Smooth muscle cell (in vitro differentiated cells): ENCODE measurements at regions not wholly inside any gene's neighbourhood (a gene's known extent, or its start where the extent isn't known, plus 50 kb on each side); places are given as distances from the start of the nearest gene placed in this dataset.

Experiments
- DNase-seq: peaks from one replicate; lab custom pipeline; 2025; ENCODE audit not compliant: unreplicated experiment; lab: John Stamatoyannopoulos, UW
- H2AFZ ChIP-seq: fragments of 200-600 bp; sonication (generic); 2 replicates; pipeline ENCODE4 v1.6.0; 2016; ENCODE audit warnings: antibody characterized with exemption, low read depth, mild to moderate bottlenecking
- H3F3A ChIP-seq: fragments of 200-600 bp; sonication (generic); 2 replicates; pipeline ENCODE4 v1.6.0; 2017; ENCODE audit warnings: antibody characterized with exemption, low read depth
- H3K27ac ChIP-seq: fragments of 200-600 bp; sonication (generic); 2 replicates; pipeline ENCODE4 v1.5.1; 2016; ENCODE audit warnings: low read depth, mild to moderate bottlenecking
- H3K27me3 ChIP-seq: fragments of 200-600 bp; sonication (generic); 2 replicates; pipeline ENCODE4 v1.6.1; 2016; ENCODE audit warnings: low read depth, mild to moderate bottlenecking
- H3K36me3 ChIP-seq: fragments of 200-600 bp; sonication (generic); 2 replicates; pipeline ENCODE4 v1.5.1; 2016; ENCODE audit warnings: low read depth
- H3K4me1 ChIP-seq: fragments of 200-600 bp; sonication (generic); 2 replicates; pipeline ENCODE4 v1.5.1; 2016; ENCODE audit warnings: low read depth
- H3K4me2 ChIP-seq: fragments of 200-600 bp; sonication (generic); 2 replicates; pipeline ENCODE4 v1.6.0; 2016; ENCODE audit warnings: mild to moderate bottlenecking
- H3K4me3 ChIP-seq: fragments of 200-600 bp; sonication (generic); 2 replicates; pipeline ENCODE4 v1.5.1; 2016; ENCODE audit warnings: mild to moderate bottlenecking
- H3K79me2 ChIP-seq: fragments of 200-600 bp; sonication (generic); 2 replicates; pipeline ENCODE4 v1.6.0; 2016; ENCODE audit warnings: low read depth, mild to moderate bottlenecking
- H3K9ac ChIP-seq: fragments of 200-600 bp; sonication (generic); 2 replicates; pipeline ENCODE4 v1.6.0; 2016; ENCODE audit warnings: low read depth
- H3K9me3 ChIP-seq: fragments of 200-600 bp; sonication (generic); replicated peaks from 2 replicates; pipeline ENCODE4 v1.5.1; 2016; ENCODE audit warnings: low read depth
- H4K20me1 ChIP-seq: fragments of 200-600 bp; sonication (generic); 2 replicates; pipeline ENCODE4 v1.6.0; 2016; ENCODE audit warnings: low read depth
- CTCF ChIP-seq: fragments of 200-600 bp; sonication (generic); IDR thresholded peaks from 2 replicates; pipeline ENCODE4 v1.5.1; 2017; ENCODE audit warnings: borderline replicate concordance, mild to moderate bottlenecking, antibody characterized with exemption; ENCODE audit not compliant: insufficient read depth, poor library complexity, severe bottlenecking
- WGBS: methylation state at CpG from one replicate; pipeline ENCODE4 v1.1.7; 2016; ENCODE audit warnings: low lambda C conversion rate; 5-methylcytosine and 5-hydroxymethylcytosine counted together

DNA sequence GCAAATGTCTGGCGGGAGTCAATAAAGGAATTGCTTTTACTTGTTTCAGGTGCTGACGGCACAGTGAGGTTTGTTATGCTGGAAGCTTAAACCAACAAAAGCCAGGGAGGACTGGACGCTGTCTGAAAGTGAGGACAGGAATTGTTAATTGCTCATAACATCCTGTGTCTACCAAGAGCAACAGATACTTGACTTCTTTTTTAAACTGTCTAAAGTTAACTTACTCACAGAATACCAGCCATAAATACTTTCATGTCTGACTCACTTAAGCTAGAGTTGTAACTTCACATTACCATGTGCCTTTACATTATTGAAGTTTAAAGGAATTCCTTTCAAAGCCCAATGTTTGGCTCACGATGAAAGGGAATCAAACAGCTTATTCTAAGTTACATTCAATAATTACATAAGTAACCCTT, 252.7 kb upstream of the SHH start:
- Histone ChIP-seq H3K9me3 (no peaks in the 10 kb centered on the region), H3F3A (no peaks in the 10 kb centered on the region), H2AFZ (no peak overlapping the region), H3K27ac (peak overlapping the region; percentile 84), H3K79me2 (no peaks in the 10 kb centered on the region), H3K9ac (no peak overlapping the region), H3K4me3 (no peak overlapping the region), H3K27me3 (peaks cover 4% of the 10 kb centered on the region), H3K4me2 (peak overlapping the region; percentile 79), H3K4me1 (no peaks in the 10 kb centered on the region), H3K36me3 (no peaks in the 10 kb centered on the region), H4K20me1 (no peaks in the 10 kb centered on the region)
- TF ChIP-seq CTCF, result no peak
- DNase-seq, result no peak
- WGBS, result 11% methylated on average over 4 of the region's 4 CpGs

DNA sequence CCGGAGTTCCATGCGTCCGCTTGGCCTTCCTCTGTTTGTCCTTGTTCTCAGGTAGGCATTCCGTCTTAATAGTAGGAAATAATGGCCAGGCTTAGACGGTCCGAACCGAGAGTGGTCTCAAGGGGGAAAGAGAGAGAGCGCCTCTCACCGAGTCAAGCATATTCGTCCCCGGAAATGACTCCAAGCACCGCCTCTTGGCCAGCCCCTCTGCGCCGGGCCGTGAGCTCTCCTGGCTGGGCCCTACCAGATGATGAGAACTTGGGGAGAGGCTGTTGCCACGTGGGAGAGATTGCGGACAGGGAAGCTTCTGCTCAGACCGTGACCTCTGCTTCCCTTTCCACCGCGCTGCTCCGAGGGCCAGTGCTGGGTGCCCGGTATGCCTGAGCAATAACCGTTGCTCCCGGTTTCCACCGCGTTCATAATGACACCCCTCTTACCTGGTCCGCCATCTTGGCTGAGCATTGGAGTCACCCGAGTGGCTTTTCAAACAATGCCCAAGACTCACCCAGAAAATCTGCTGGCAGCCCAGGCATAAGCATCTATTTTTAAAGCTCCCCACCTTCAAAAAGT, 251.1 kb upstream of the SHH start:
- Histone ChIP-seq H3K4me2 (no peak overlapping the region), H2AFZ (no peak overlapping the region), H3K9me3 (no peaks in the 10 kb centered on the region), H3K36me3 (no peaks in the 10 kb centered on the region), H3F3A (no peaks in the 10 kb centered on the region), H3K27me3 (no peaks in the 10 kb centered on the region), H4K20me1 (no peaks in the 10 kb centered on the region), H3K9ac (no peak overlapping the region), H3K27ac (no peak overlapping the region), H3K79me2 (no peaks in the 10 kb centered on the region), H3K4me1 (no peaks in the 10 kb centered on the region), H3K4me3 (no peak overlapping the region)
- no peak for TF ChIP-seq CTCF
- WGBS, result 96% methylated on average over 28 of the region's 28 CpGs
- no peak for DNase-seq

GRCh38 chr7:156062286-156062685, 250.0 kb upstream of the SHH start:
- Histone ChIP-seq H3K9ac (no peak overlapping the region), H4K20me1 (no peaks in the 10 kb centered on the region), H3K27ac (no peak overlapping the region), H3K27me3 (no peaks in the 10 kb centered on the region), H2AFZ (no peak overlapping the region), H3K4me1 (no peaks in the 10 kb centered on the region), H3K9me3 (no peaks in the 10 kb centered on the region), H3K79me2 (no peaks in the 10 kb centered on the region), H3K4me3 (no peak overlapping the region), H3K36me3 (no peaks in the 10 kb centered on the region), H3K4me2 (no peak overlapping the region), H3F3A (no peaks in the 10 kb centered on the region)
- WGBS, result 93% methylated on average over 9 of the region's 9 CpGs
- no peak for DNase-seq
- TF ChIP-seq CTCF, result no peak

DNA sequence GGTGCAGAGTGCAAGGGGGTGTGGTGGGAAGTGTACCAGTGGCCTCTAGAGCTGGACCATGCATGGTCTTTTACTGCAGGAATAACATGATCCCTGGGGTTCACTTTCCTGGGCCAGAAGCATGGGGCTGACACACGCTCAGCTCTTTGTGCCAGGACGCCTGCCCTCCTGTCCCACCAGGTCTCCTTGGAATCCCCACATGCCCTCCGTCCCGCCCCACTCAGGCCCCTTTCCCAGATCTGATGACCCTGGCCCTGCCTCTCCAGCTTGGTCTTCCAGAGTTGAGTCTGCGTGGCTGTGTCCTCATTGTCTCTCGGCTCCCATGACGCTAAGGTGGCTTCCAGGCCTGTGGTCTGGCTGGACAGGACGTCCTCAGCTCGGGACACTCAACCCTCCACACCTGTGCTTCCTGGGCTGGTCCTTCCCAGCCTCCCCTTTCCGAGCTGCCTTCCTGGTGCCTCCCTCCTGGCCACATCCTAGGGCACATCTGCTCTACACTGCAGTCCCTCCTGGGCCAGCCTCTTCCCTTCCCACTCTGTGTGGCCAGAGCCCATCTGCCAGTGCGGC, 249.5 kb upstream of the SHH start:
- no peak for TF ChIP-seq CTCF
- no peaks in the 10 kb centered on the region for H3K4me1 ChIP-seq
- no peaks in the 10 kb centered on the region for H3K79me2 ChIP-seq
- no peaks in the 10 kb centered on the region for H3K36me3 ChIP-seq
- no peak overlapping the region for H3K27ac ChIP-seq
- no peak overlapping the region for H3K9ac ChIP-seq
- DNase-seq, result no peak
- no peaks in the 10 kb centered on the region for H3K9me3 ChIP-seq
- WGBS, result 93% methylated on average over 11 of the region's 11 CpGs
- H3K4me2 ChIP-seq, result no peak overlapping the region
- no peak overlapping the region for H3K4me3 ChIP-seq
- no peaks in the 10 kb centered on the region for H3K27me3 ChIP-seq
- no peaks in the 10 kb centered on the region for H3F3A ChIP-seq
- H4K20me1 ChIP-seq, result no peaks in the 10 kb centered on the region
- no peak overlapping the region for H2AFZ ChIP-seq
